MM.1S (cell line): ENCODE measurements at regions not wholly inside any gene's neighbourhood (a gene's known extent, or its start where the extent isn't known, plus 50 kb on each side); places are given as distances from the start of the nearest gene placed in this dataset.

Experiments used
- DNase-seq: peaks from one replicate; pipeline ENCODE4 v3.0.0-alpha.2; 2015
- H2AFZ ChIP-seq: fragments of 300-600 bp; sonication (generic); 2 replicates; pipeline ENCODE4 v1.6.0; 2016; ENCODE audit warnings: antibody characterized with exemption, low read length
- H3F3A ChIP-seq: fragments of 300-600 bp; sonication (generic); 2 replicates; pipeline ENCODE4 v1.6.1; 2016; ENCODE audit warnings: mild to moderate bottlenecking, antibody characterized with exemption, low read length, moderate library complexity, mixed read lengths; ENCODE audit not compliant: insufficient read depth
- H3K27ac ChIP-seq: fragments of 300-600 bp; sonication (generic); 2 replicates; pipeline ENCODE4 v1.5.1; 2016; ENCODE audit warnings: mild to moderate bottlenecking, low read length
- H3K27me3 ChIP-seq: fragments of 300-600 bp; sonication (generic); replicated peaks from 2 replicates; pipeline ENCODE4 v1.6.0; 2016; ENCODE audit warnings: low read length; ENCODE audit not compliant: insufficient read depth
- H3K36me3 ChIP-seq: fragments of 300-600 bp; sonication (generic); replicated peaks from 2 replicates; pipeline ENCODE4 v1.6.1; 2016; ENCODE audit warnings: mild to moderate bottlenecking, low read length, mixed read lengths; ENCODE audit not compliant: insufficient read depth
- H3K4me1 ChIP-seq: fragments of 300-600 bp; sonication (generic); 2 replicates; pipeline ENCODE4 v1.6.1; 2016; ENCODE audit warnings: low read length, mixed read lengths
- H3K4me2 ChIP-seq: fragments of 300-600 bp; sonication (generic); 2 replicates; pipeline ENCODE4 v1.6.0; 2016; ENCODE audit warnings: low read depth, low read length
- H3K4me3 ChIP-seq: fragments of 300-600 bp; sonication (generic); 2 replicates; pipeline ENCODE4 v1.5.1; 2016; ENCODE audit warnings: low read length, mixed read lengths
- H3K79me2 ChIP-seq: fragments of 300-600 bp; sonication (generic); 2 replicates; pipeline ENCODE4 v1.6.1; 2016; ENCODE audit warnings: mixed run types, low read length, mixed read lengths
- H3K9ac ChIP-seq: fragments of 300-600 bp; sonication (generic); 2 replicates; pipeline ENCODE4 v1.6.1; 2016; ENCODE audit warnings: low read length, mixed read lengths
- H3K9me2 ChIP-seq: fragments of 300-600 bp; sonication (generic); replicated peaks from 2 replicates; pipeline ENCODE4 v1.6.1; 2016; ENCODE audit warnings: mild to moderate bottlenecking, low read length, mixed read lengths; ENCODE audit not compliant: insufficient read depth
- H3K9me3 ChIP-seq: fragments of 300-600 bp; sonication (generic); replicated peaks from 2 replicates; pipeline ENCODE4 v1.6.1; 2016; ENCODE audit warnings: mild to moderate bottlenecking, low read length, mixed read lengths; ENCODE audit not compliant: insufficient read depth
- H4K20me1 ChIP-seq: fragments of 300-600 bp; sonication (generic); 2 replicates; pipeline ENCODE4 v1.6.1; 2016; ENCODE audit warnings: mild to moderate bottlenecking, low read length, moderate library complexity, mixed read lengths; ENCODE audit not compliant: insufficient read depth
- EZH2 ChIP-seq: fragments of 300-600 bp; sonication (generic); optimal IDR thresholded peaks from 2 replicates; pipeline ENCODE3; 2017; ENCODE audit warnings: low read depth, mild to moderate bottlenecking, antibody characterized with exemption, low read length, mixed read lengths
- EZH2phosphoT487 ChIP-seq: fragments of 300-600 bp; sonication (generic); IDR thresholded peaks from 2 replicates; pipeline ENCODE4 v1.6.1; 2018; ENCODE audit warnings: antibody characterized with exemption, low read length
- TF ChIP-seq, protein P1 (sequence below): fragments of 300-600 bp; sonication (generic); IDR thresholded peaks from 2 replicates; pipeline ENCODE4 v1.5.1; 2016; ENCODE audit warnings: antibody characterized with exemption, low read length, mixed read lengths

DNA sequence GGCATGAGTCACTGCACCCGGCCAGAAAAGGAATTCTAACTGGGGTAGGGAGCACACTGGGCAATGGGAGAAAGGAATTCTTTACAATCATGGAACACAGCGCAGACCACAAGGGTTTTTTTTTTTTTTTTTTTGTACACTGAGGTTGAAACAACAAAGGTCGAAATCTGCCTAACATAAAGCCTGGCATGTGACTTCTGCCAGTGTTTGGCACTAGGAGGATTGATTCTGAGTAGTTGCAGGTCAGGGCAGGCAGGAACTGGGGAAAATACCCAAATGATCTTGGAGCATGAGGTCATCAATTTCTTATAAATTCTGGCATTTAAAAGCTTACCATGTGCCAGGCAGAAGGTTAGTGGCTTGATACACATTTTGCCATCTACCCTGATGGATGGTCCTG is 202.0 kb upstream of the SNX19 start:
- no peak for DNase-seq
- TF ChIP-seq EZH2phosphoT487, result no peak
- TF ChIP-seq, protein P1, sequence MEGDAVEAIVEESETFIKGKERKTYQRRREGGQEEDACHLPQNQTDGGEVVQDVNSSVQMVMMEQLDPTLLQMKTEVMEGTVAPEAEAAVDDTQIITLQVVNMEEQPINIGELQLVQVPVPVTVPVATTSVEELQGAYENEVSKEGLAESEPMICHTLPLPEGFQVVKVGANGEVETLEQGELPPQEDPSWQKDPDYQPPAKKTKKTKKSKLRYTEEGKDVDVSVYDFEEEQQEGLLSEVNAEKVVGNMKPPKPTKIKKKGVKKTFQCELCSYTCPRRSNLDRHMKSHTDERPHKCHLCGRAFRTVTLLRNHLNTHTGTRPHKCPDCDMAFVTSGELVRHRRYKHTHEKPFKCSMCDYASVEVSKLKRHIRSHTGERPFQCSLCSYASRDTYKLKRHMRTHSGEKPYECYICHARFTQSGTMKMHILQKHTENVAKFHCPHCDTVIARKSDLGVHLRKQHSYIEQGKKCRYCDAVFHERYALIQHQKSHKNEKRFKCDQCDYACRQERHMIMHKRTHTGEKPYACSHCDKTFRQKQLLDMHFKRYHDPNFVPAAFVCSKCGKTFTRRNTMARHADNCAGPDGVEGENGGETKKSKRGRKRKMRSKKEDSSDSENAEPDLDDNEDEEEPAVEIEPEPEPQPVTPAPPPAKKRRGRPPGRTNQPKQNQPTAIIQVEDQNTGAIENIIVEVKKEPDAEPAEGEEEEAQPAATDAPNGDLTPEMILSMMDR, result no peak
- no peak for TF ChIP-seq EZH2
- Histone ChIP-seq H3K4me3 (no peak overlapping the region), H3F3A (no peaks in the 10 kb centered on the region), H3K4me1 (no peaks in the 10 kb centered on the region), H3K9ac (no peak overlapping the region), H3K4me2 (no peak overlapping the region), H2AFZ (no peak overlapping the region), H3K27me3 (no peaks in the 10 kb centered on the region), H3K36me3 (no peaks in the 10 kb centered on the region), H3K9me3 (no peaks in the 10 kb centered on the region), H4K20me1 (no peaks in the 10 kb centered on the region), H3K9me2 (no peaks in the 10 kb centered on the region), H3K79me2 (no peaks in the 10 kb centered on the region), H3K27ac (no peak overlapping the region)

DNA sequence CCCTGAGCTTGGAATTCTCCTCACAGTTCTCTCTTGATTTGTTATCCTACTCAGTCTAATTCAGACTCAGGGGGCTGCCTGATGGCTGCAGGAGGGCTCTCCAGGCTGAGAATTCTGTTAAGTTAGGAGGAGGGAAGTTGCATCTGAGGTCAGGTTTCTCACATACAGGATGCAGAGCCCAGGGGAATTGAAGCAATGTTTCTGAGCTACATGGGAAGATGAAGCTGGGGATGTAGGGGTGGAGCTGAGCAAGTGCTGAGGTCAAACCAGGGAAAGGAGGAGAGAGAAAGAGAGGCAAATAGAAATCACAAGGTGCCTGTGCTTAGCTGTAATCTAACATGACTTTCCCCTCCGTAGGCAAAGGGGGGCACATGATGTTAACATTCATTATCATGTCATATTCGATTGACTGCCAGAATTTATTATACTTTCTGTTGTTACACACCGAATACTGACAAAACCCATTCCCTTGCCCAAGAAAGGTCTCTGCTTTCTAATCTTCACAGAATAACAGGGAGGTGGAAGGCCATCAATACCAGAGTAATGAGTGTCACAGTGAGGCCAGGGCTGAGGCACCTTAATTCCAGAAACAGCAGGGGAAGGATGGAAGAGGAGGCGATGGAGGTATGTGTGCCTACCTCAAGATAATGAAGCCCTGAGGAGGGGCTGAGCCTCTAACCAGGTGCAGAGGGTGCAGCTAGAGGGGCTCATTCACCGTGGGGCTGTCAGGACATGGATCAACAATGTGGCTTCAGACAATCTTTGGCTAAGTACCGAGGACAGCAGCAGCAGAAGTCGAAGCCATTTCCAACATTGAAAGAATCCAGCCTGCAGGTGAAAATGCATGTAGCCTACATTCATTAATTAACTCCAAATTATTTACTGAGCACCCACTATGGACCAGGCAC is 205.4 kb upstream of the SNX19 start:
- no peak for DNase-seq
- TF ChIP-seq, protein P1, result no peak
- TF ChIP-seq EZH2 (no peak), EZH2phosphoT487 (no peak)
- H3K27me3 ChIP-seq, result no peaks in the 10 kb centered on the region
- H3K4me2 ChIP-seq, result no peak overlapping the region
- no peak overlapping the region for H2AFZ ChIP-seq
- no peak overlapping the region for H3K4me3 ChIP-seq
- no peaks in the 10 kb centered on the region for H3K79me2 ChIP-seq
- H3F3A ChIP-seq, result no peaks in the 10 kb centered on the region
- H3K9me3 ChIP-seq, result no peaks in the 10 kb centered on the region
- H3K27ac ChIP-seq, result no peak overlapping the region
- H3K9ac ChIP-seq, result no peak overlapping the region
- H3K4me1 ChIP-seq, result no peaks in the 10 kb centered on the region
- H3K36me3 ChIP-seq, result no peaks in the 10 kb centered on the region
- no peaks in the 10 kb centered on the region for H4K20me1 ChIP-seq
- no peaks in the 10 kb centered on the region for H3K9me2 ChIP-seq

DNA sequence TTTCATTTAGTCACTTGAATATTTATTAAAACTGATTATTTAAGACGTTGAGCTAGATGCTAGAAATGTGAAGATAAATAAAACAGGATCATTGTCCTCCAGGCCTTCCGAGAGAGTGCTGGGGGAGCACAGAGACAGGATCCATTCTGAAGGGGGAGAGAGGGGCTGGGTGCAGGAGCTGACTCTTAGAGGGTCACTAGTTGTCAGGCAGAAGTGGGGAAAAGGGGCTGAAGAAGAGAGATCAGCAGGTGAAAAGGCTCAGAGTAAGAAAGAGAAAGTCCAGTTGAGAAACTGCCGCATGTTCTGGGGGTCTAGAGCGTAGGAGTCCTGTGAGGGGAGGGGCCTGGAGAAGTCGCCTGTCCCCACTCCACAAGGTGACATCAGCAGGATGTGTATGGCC is 206.2 kb upstream of the SNX19 start:
- no peak overlapping the region for H2AFZ ChIP-seq
- H4K20me1 ChIP-seq, result no peaks in the 10 kb centered on the region
- no peaks in the 10 kb centered on the region for H3K9me2 ChIP-seq
- no peaks in the 10 kb centered on the region for H3F3A ChIP-seq
- H3K27me3 ChIP-seq, result no peaks in the 10 kb centered on the region
- H3K27ac ChIP-seq, result no peak overlapping the region
- H3K4me2 ChIP-seq, result no peak overlapping the region
- no peaks in the 10 kb centered on the region for H3K36me3 ChIP-seq
- DNase-seq, result no peak
- TF ChIP-seq EZH2, result no peak
- TF ChIP-seq EZH2phosphoT487, result no peak
- TF ChIP-seq, protein P1, result no peak
- no peaks in the 10 kb centered on the region for H3K9me3 ChIP-seq
- no peaks in the 10 kb centered on the region for H3K79me2 ChIP-seq
- no peak overlapping the region for H3K4me3 ChIP-seq
- no peaks in the 10 kb centered on the region for H3K4me1 ChIP-seq
- no peak overlapping the region for H3K9ac ChIP-seq
